Body of pancreas (tissue), 4 donors: ENCODE measurements at regions not wholly inside any gene's neighbourhood (a gene's known extent, or its start where the extent isn't known, plus 50 kb on each side); places are given as distances from the start of the nearest gene placed in this dataset.

Experiments
- ATAC-seq: fragments of 150-250 bp; one replicate; pipeline ENCODE4 v1.9.1; 2016
- DNase-seq, 4 donors: peaks; one replicate each; pipeline ENCODE4 v3.0.0-alpha.2; 2019
- H3K27ac ChIP-seq, 4 donors: fragments of 200-600 bp; sonication (generic); 1 replicate in 3 of 4; 2 replicates in 1 of 4; pipeline versions ENCODE4 v1.5.1 to v1.6.1; 2016 to 2019; ENCODE audit warnings: mild to moderate bottlenecking in 1 of 4, mixed read lengths in 1 of 4, moderate library complexity in 1 of 4
- H3K27me3 ChIP-seq, 2 donors: fragments of 200-600 bp; sonication (generic); one replicate each; pipeline ENCODE4 v1.6.0; 2016; ENCODE audit warnings: mild to moderate bottlenecking in 1 of 2
- H3K36me3 ChIP-seq, 2 donors: fragments of 200-600 bp; sonication (generic); replicated peaks in 1 of 2; 2 replicates each; pipeline ENCODE4 v1.5.1; 2016; ENCODE audit warnings: low read depth in 2 of 2; ENCODE audit not compliant: insufficient read depth in 1 of 2
- H3K4me1 ChIP-seq: fragments of 200-600 bp; sonication (generic); one replicate; pipeline ENCODE4 v1.6.0; 2016
- H3K4me3 ChIP-seq, 2 donors: fragments of 200-600 bp; sonication (generic); 1 replicate in 1 of 2; 2 replicates in 1 of 2; pipeline ENCODE4 v1.5.1; 2016 to 2019
- H3K9me3 ChIP-seq, 3 donors: fragments of 200-600 bp; sonication (generic); 1 replicate in 2 of 3; 2 replicates in 1 of 3; pipeline ENCODE4 v1.5.1; 2016
- CTCF ChIP-seq, 7 experiments: fragments of 450-650 bp in 4 of 7; fragments of 200-600 bp in 3 of 7; sonication (generic) in 3 of 7; IDR thresholded peaks; one replicate each; pipeline ENCODE4 v1.5.1; 2016 to 2019; ENCODE audit warnings: antibody characterized with exemption in 7 of 7
- POLR2A ChIP-seq, 3 donors: fragments of 450-650 bp; IDR thresholded peaks; one replicate each; pipeline ENCODE4 v1.6.1; 2016; ENCODE audit warnings: antibody characterized with exemption in 3 of 3, mild to moderate bottlenecking in 2 of 3
- WGBS, 2 donors: methylation state at CpG; one replicate each; pipeline ENCODE4 v1.1.5; 2017; 5-methylcytosine and 5-hydroxymethylcytosine counted together
- intact Hi-C: fragments of 100-400 bp; cut with DNase I; formaldehyde crosslinking; loops from one replicate; pipeline ENCODE4 v1.15.1; 2023

GRCh38 chr1:81232420-81232819, 568.3 kb upstream of the ADGRL2 start:
- ATAC-seq (no peak), DNase-seq (no peak)
- Histone ChIP-seq H3K9me3 (no peaks in the 10 kb centered on the region), H3K27ac (no peak overlapping the region), H3K4me3 (no peak overlapping the region), H3K27me3 (no peaks in the 10 kb centered on the region), H3K36me3 (no peaks in the 10 kb centered on the region), H3K4me1 (peaks cover 2% of the 10 kb centered on the region)
- TF ChIP-seq POLR2A (IDR thresholded peaks at IDR 0.05): no peak
- no peak for TF ChIP-seq CTCF (IDR thresholded peaks at IDR 0.05)
- WGBS, 2 donors: 22 to 25% methylated on average over 5 of the region's 5 CpGs
- intact Hi-C loops: no loop called here

DNA sequence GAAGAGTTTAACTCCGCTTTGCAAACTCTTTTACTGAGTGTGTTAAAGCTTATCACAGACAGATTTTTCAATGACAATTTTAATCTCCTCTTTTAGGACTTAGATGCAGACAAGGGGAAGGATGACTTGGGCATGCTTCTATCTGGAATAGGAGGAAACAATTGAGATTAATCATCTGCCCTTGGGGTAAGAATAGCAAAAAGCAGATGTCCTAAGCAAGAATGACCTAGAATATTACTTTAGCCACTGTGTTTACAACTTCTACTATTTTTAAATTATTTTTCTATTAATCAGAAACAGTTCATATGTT, 569.0 kb upstream of the ADGRL2 start:
- H3K4me1 ChIP-seq: no peaks in the 10 kb centered on the region
- DNase-seq (no peak), ATAC-seq (no peak)

GRCh38 chr1:81230983-81231728, 569.6 kb upstream of the ADGRL2 start:
- intact Hi-C loops: no loop called here
- Histone ChIP-seq H3K27ac (no peak overlapping the region), H3K9me3 (no peaks in the 10 kb centered on the region), H3K36me3 (no peaks in the 10 kb centered on the region), H3K27me3 (no peaks in the 10 kb centered on the region), H3K4me1 (no peaks in the 10 kb centered on the region), H3K4me3 (no peak overlapping the region)
- TF ChIP-seq CTCF (IDR thresholded peaks at IDR 0.05): no peak
- no peak for TF ChIP-seq POLR2A (IDR thresholded peaks at IDR 0.05)
- WGBS, 2 donors: 36 to 47% methylated on average over 6 of the region's 6 CpGs
- ATAC-seq (no peak), DNase-seq (no peak)

More for the DNA sequence above, 569.0 kb upstream of the ADGRL2 start:
- Histone ChIP-seq H3K4me3 (no peak overlapping the region), H3K27ac (no peak overlapping the region), H3K9me3 (no peaks in the 10 kb centered on the region), H3K27me3 (no peaks in the 10 kb centered on the region), H3K36me3 (no peaks in the 10 kb centered on the region)
- 36 to 57% methylated on average over 1 of the region's 1 CpG for WGBS, 2 donors
- TF ChIP-seq POLR2A (IDR thresholded peaks at IDR 0.05) (no peak), CTCF (IDR thresholded peaks at IDR 0.05) (no peak)
- intact Hi-C loops: no loop called here

GRCh38 chr1:81228926-81229325, 571.8 kb upstream of the ADGRL2 start:
- intact Hi-C loops: no loop called here
- H3K36me3 ChIP-seq: no peaks in the 10 kb centered on the region
- WGBS, 2 donors: 75% methylated on average over 6 of the region's 6 CpGs

More at GRCh38 chr1:81228926-81229325, 571.8 kb upstream of the ADGRL2 start:
- ATAC-seq (no peak), DNase-seq (no peak)
- Histone ChIP-seq H3K27me3 (no peaks in the 10 kb centered on the region), H3K4me1 (no peaks in the 10 kb centered on the region), H3K27ac (no peak overlapping the region), H3K4me3 (no peak overlapping the region), H3K9me3 (no peaks in the 10 kb centered on the region)
- no peak for TF ChIP-seq CTCF (IDR thresholded peaks at IDR 0.05)
- TF ChIP-seq POLR2A (IDR thresholded peaks at IDR 0.05): no peak
